Adrenal gland (tissue), 9 donors: ENCODE measurements at regions not wholly inside any gene's neighbourhood (a gene's known extent, or its start where the extent isn't known, plus 50 kb on each side); places are given as distances from the start of the nearest gene placed in this dataset.

Source experiments
- DNase-seq, 7 donors: peaks; one replicate each; pipeline ENCODE4 v3.0.0-alpha.2; 2019 to 2020
- H3K27ac ChIP-seq, 5 donors: fragments of 200-600 bp; sonication (generic) in 4 of 5; 1 replicate in 3 of 5; 2 replicates in 2 of 5; pipeline versions ENCODE4 v1.5.1 to v1.8.0; 2016 to 2020; ENCODE audit warnings: mild to moderate bottlenecking in 1 of 5
- H3K27me3 ChIP-seq: fragments of 200-600 bp; 2 replicates; pipeline ENCODE4 v1.8.0; 2021
- H3K36me3 ChIP-seq, 2 donors: fragments of 200-600 bp; replicated peaks in 1 of 2; 1 replicate in 1 of 2; 2 replicates in 1 of 2; pipeline versions ENCODE4 v1.5.1 to v1.8.0; 2018 to 2022
- H3K4me1 ChIP-seq, 2 donors: fragments of 200-600 bp; replicated peaks in 1 of 2; 1 replicate in 1 of 2; 2 replicates in 1 of 2; pipeline versions ENCODE4 v1.5.1 to v1.8.0; 2018 to 2021
- H3K4me3 ChIP-seq, 4 donors: fragments of 200-600 bp; sonication (generic) in 3 of 4; one replicate each; pipeline ENCODE4 v1.5.1; 2016 to 2018
- H3K9me3 ChIP-seq, 3 donors: fragments of 200-600 bp; sonication (generic) in 1 of 3; replicated peaks in 1 of 3; 1 replicate in 2 of 3; 2 replicates in 1 of 3; pipeline versions ENCODE4 v1.5.1 to v1.8.0; 2016 to 2021
- POLR2A ChIP-seq, 2 donors: fragments of 450-650 bp; IDR thresholded peaks; one replicate each; pipeline ENCODE4 v1.6.1; 2017; ENCODE audit warnings: antibody characterized with exemption in 2 of 2, mild to moderate bottlenecking in 2 of 2, moderate library complexity in 1 of 2
- WGBS, 4 donors: extraction: QIAGEN DNeasy Blood & Tissue Kit in 2 of 4; methylation state at CpG; one replicate each; pipeline versions ENCODE4 v1.1.5 to v1.1.7; 2013 to 2017; 5-methylcytosine and 5-hydroxymethylcytosine counted together
- intact Hi-C, 2 donors: fragments of 100-400 bp; cut with DNase I; formaldehyde crosslinking; loops; one replicate each; pipeline versions ENCODE4 v1.14.1 to v1.15.0; 2022 to 2023
- TF ChIP-seq, protein P1 (sequence below), 6 experiments: fragments of 450-650 bp in 4 of 6; fragments of 200-600 bp in 2 of 6; sonication (generic) in 1 of 6; IDR thresholded peaks; 1 replicate in 5 of 6; 2 replicates in 1 of 6; pipeline versions ENCODE4 v1.5.1 to v1.8.0; 2016 to 2021; ENCODE audit warnings: antibody characterized with exemption in 6 of 6, mild to moderate bottlenecking in 2 of 6, moderate library complexity in 1 of 6
- donor health status: healthy with polysubstance abuse.
- donor health status: Bipolar disorder and iron deficiency.
- donor health status: DM: yes; HTN: yes; CAD: no.
- donor health status: DM: no; HTN: no; CAD: no.
- donor health status: DM: no; HTN: no; CAD: no.

DNA sequence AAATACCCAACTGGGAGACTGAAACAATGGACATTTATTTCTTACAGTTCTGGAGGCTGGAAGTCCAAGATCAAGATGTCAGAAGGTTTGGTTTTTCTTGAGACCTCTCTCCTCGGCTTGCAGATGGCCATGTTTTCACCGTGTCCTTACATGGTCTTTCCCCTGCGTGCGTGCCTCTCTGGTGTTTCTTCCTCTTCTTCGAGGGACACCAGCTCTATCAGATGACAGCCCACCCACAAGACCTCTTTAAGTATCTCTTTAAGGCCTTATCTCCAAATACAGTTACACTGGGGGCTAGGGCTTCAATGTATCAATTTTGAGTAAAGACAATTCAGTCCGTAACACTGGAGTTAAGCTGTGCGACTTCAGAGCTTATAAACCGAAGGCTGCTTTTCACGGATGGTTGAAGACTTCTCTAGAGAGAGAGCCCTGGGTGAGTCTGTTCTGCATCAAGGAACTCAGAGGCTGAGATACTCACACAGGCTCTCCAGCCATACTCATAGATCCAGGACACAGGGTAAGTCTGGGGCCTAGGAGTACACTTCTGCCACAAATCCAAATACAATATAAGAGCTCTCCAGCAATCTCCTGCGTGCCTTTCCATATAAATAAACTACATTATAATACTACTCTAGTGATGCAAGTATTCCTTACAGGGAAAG lies 339.9 kb upstream of the PKDCC start:
- Histone ChIP-seq H3K4me1 (no peaks in the 10 kb centered on the region), H3K4me3 (no peak overlapping the region), H3K36me3 (no peaks in the 10 kb centered on the region), H3K9me3 (no peaks in the 10 kb centered on the region), H3K27me3 (no peaks in the 10 kb centered on the region), H3K27ac (no peak overlapping the region)
- DNase-seq = no peak
- intact Hi-C loops = no loop called here
- 87 to 97% (median 94%) methylated on average over 10 of the region's 10 CpGs for WGBS, 4 donors
- TF ChIP-seq, protein P1, sequence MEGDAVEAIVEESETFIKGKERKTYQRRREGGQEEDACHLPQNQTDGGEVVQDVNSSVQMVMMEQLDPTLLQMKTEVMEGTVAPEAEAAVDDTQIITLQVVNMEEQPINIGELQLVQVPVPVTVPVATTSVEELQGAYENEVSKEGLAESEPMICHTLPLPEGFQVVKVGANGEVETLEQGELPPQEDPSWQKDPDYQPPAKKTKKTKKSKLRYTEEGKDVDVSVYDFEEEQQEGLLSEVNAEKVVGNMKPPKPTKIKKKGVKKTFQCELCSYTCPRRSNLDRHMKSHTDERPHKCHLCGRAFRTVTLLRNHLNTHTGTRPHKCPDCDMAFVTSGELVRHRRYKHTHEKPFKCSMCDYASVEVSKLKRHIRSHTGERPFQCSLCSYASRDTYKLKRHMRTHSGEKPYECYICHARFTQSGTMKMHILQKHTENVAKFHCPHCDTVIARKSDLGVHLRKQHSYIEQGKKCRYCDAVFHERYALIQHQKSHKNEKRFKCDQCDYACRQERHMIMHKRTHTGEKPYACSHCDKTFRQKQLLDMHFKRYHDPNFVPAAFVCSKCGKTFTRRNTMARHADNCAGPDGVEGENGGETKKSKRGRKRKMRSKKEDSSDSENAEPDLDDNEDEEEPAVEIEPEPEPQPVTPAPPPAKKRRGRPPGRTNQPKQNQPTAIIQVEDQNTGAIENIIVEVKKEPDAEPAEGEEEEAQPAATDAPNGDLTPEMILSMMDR (IDR thresholded peaks at IDR 0.05) = no peak
- TF ChIP-seq POLR2A (IDR thresholded peaks at IDR 0.05) = no peak

DNA sequence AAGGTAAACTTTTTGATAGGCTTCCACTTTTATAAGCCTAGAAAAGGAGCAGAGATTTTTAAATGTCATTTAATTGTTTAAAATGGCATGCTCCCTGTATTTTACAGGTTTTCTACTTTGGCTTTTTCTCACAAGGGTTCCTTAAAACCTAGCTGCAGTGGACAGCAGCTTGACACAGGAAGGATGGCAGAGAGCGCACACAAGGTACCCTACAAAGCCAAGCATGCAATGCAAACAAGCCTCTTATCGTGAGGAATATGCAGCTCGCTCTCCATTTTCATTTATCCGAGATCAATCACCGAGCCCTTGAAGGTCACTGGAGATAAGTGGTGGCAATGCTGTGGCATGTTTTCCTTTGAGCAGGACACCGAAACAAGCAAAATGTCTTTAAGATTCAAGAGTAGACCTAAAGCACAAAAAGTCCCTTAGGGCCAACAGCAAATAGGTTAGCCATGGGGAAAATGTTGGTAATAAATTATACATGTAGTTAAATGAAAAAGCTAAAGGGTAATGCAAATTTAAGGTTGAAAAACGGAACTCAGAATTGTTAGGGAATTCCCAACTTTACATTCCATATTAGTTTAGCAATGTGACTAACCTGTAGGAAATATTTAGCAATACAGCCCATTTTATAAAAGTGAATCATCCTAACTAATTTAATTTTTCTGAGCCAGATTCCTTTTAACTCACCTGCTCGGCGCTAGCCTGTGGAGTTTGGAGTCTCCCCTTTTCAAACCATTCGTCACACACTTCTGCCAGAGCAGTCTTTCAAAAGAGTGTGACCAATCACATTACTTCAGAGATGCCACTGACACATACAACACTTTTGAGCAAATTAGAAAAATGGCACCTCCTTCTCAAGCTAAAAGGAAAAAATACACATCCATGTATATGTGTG lies 337.9 kb upstream of the PKDCC start:
- Histone ChIP-seq H3K27me3 (no peaks in the 10 kb centered on the region), H3K4me1 (peaks cover 0 to 1% of the 10 kb centered on the region in 2 donors), H3K36me3 (no peaks in the 10 kb centered on the region), H3K4me3 (no peak overlapping the region), H3K27ac (no peak overlapping the region), H3K9me3 (no peaks in the 10 kb centered on the region)
- DNase-seq = no peak
- intact Hi-C loops = no loop called here
- WGBS, 4 donors = 49 to 62% (median 61%) methylated on average over 10 of the region's 10 CpGs
- TF ChIP-seq, protein P1 (IDR thresholded peaks at IDR 0.05) = no peak
- no peak for TF ChIP-seq POLR2A (IDR thresholded peaks at IDR 0.05)

DNA sequence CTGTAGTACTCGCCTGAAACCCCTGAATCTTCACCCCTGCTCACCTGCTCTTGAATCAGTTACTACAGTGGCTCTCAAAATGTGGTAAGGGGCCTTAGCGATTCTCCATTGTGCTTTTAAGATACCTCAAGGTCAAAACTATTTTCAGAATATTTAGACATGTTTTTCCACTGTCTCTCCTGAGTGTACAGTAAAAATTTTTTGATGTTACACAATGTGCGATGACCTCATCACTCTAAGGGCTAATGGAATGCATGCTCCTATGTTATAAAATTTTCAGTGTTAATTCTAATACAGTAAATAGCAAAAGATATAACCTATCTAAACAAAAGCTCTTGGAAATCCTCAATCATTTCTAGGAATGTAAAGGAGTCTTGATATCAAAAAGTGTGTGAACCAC lies 336.9 kb upstream of the PKDCC start:
- no peaks in the 10 kb centered on the region for H3K36me3 ChIP-seq
- no peak overlapping the region for H3K27ac ChIP-seq
- H3K4me3 ChIP-seq = no peak overlapping the region
- H3K4me1 ChIP-seq = peaks cover 0 to 7% of the 10 kb centered on the region in 2 donors
- intact Hi-C loops = no loop called here
- 81 to 91% (median 89%) methylated on average over 3 of the region's 3 CpGs for WGBS, 4 donors
- no peak for DNase-seq
- TF ChIP-seq, protein P1 (IDR thresholded peaks at IDR 0.05) = no peak
- no peak for TF ChIP-seq POLR2A (IDR thresholded peaks at IDR 0.05)
- H3K27me3 ChIP-seq = no peaks in the 10 kb centered on the region
- no peaks in the 10 kb centered on the region for H3K9me3 ChIP-seq

DNA sequence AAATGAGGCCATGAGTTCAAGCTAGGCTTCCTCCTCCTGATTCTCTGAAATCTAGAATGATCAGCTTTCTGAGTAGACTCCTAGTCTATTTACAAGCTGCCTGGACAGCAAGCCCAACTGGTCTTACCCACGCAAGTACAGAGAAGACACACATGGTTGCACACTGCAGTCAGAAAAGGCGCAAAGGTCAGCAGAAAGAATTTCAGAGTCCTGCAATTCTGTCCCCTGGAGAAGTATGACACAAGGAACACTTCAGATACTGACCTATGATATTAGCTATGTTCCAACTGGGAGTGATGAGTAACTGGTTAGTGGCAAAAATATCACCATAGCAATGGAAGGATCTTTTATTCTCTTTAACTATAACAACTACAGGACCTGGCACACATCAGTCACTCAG lies 336.1 kb upstream of the PKDCC start:
- no peak overlapping the region for H3K27ac ChIP-seq
- TF ChIP-seq POLR2A (IDR thresholded peaks at IDR 0.05) = no peak
- TF ChIP-seq, protein P1 (IDR thresholded peaks at IDR 0.05) = no peak
- WGBS, 4 donors = 85 to 100% (median 93%) methylated on average over 2 of the region's 2 CpGs

More for the DNA sequence above, 336.1 kb upstream of the PKDCC start:
- intact Hi-C loops = no loop called here
- Histone ChIP-seq H3K4me3 (no peak overlapping the region), H3K27me3 (no peaks in the 10 kb centered on the region), H3K36me3 (no peaks in the 10 kb centered on the region), H3K4me1 (peaks cover 0 to 12% of the 10 kb centered on the region in 2 donors), H3K9me3 (no peaks in the 10 kb centered on the region)
- DNase-seq = no peak
